ENCODE measurements at regions not wholly inside any gene's neighbourhood (a gene's known extent, or its start where the extent isn't known, plus 50 kb on each side); places are given as distances from the start of the nearest gene placed in this dataset.

DNA sequence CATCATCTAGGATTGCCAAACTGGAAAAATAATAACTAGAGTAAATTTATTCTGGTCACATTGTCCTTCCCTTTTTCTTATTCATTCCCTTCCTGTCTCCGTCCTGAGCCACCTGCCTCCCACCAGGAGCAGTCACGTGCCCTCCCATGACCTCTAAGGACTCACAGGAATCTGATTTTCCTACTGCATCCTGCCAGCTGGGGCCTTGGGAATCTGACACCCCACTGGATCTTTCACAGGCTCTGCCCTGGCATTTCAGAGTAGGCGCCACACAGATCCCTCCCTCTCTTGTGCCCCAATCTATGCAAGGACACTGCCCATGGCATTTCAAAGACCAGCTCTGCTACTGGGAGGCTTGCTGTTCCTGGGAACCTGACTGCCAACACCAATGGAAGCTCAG is 520.5 kb downstream of the PPARGC1A start:
- TF ChIP-seq, protein P1, sequence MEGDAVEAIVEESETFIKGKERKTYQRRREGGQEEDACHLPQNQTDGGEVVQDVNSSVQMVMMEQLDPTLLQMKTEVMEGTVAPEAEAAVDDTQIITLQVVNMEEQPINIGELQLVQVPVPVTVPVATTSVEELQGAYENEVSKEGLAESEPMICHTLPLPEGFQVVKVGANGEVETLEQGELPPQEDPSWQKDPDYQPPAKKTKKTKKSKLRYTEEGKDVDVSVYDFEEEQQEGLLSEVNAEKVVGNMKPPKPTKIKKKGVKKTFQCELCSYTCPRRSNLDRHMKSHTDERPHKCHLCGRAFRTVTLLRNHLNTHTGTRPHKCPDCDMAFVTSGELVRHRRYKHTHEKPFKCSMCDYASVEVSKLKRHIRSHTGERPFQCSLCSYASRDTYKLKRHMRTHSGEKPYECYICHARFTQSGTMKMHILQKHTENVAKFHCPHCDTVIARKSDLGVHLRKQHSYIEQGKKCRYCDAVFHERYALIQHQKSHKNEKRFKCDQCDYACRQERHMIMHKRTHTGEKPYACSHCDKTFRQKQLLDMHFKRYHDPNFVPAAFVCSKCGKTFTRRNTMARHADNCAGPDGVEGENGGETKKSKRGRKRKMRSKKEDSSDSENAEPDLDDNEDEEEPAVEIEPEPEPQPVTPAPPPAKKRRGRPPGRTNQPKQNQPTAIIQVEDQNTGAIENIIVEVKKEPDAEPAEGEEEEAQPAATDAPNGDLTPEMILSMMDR (conservative IDR thresholded peaks at IDR 0.05; ENCODE audit: low read length), result no peak
- TF ChIP-seq EZH2phosphoT487 (IDR thresholded peaks at IDR 0.05; ENCODE audit: borderline replicate concordance), result no peak
